H1 (cell line): ENCODE measurements at regions not wholly inside any gene's neighbourhood (a gene's known extent, or its start where the extent isn't known, plus 50 kb on each side); places are given as distances from the start of the nearest gene placed in this dataset.

ENCODE experiments used
- CTCF ChIA-PET: fragments of 300-600 bp; sonication (Branson Sonifier 250); formaldehyde crosslinking; loops from one replicate; lab custom pipeline; 2021; ENCODE audit not compliant: partially characterized antibody; lab: Charles Lee
- POLR2A ChIA-PET: fragments of 300-600 bp; sonication (Branson Sonifier 250); formaldehyde crosslinking; loops from one replicate; lab custom pipeline; 2021; ENCODE audit warnings: inconsistent platforms; ENCODE audit not compliant: partially characterized antibody; lab: Charles Lee
- DNase-seq, 2 experiments: peaks; one replicate each; pipeline versions ENCODE4 v3.0.0 to v3.0.0-alpha.2; 2010 to 2022; ENCODE audit warnings: low spot score in 2 of 2, low read depth in 1 of 2, mixed read lengths in 1 of 2
- FAIRE-seq: peaks from 2 replicates; lab custom pipeline; 2011; peaks lifted over from hg19 to GRCh38; lab: Jason Lieb, UNC
- H2AFZ ChIP-seq: 2 replicates; pipeline ENCODE4 v1.8.1; 2012; ENCODE audit warnings: low read length, inconsistent platforms
- H2AK5ac ChIP-seq: 2 replicates; pipeline ENCODE4 v1.6.1; 2013; ENCODE audit warnings: low read depth, low read length
- H2BK120ac ChIP-seq: replicated peaks from 2 replicates; pipeline ENCODE3; 2013; ENCODE audit warnings: low read depth, low read length, inconsistent platforms
- H2BK12ac ChIP-seq: 2 replicates; pipeline ENCODE4 v1.6.1; 2013; ENCODE audit warnings: low read depth, low read length
- H2BK15ac ChIP-seq: 2 replicates; pipeline ENCODE4 v1.6.1; 2013; ENCODE audit warnings: low read length
- H2BK20ac ChIP-seq: 2 replicates; pipeline ENCODE4 v1.6.1; 2013; ENCODE audit warnings: low read length
- H2BK5ac ChIP-seq: 2 replicates; pipeline ENCODE4 v1.6.1; 2013; ENCODE audit warnings: low read depth, low read length
- H3K14ac ChIP-seq: 2 replicates; pipeline ENCODE4 v1.6.1; 2013; ENCODE audit warnings: inconsistent platforms; ENCODE audit not compliant: insufficient read length
- H3K18ac ChIP-seq: 2 replicates; pipeline ENCODE4 v1.6.1; 2013; ENCODE audit warnings: low read length; ENCODE audit errors: extremely low read depth
- H3K23ac ChIP-seq: 2 replicates; pipeline ENCODE4 v1.6.1; 2013; ENCODE audit warnings: inconsistent platforms; ENCODE audit not compliant: insufficient read length
- H3K23me2 ChIP-seq: 2 replicates; pipeline ENCODE4 v1.6.1; 2013; ENCODE audit warnings: low read depth, low read length
- H3K27ac ChIP-seq: 2 replicates; pipeline ENCODE4 v1.6.1; 2011; ENCODE audit warnings: low read depth, low read length, inconsistent platforms
- H3K27me3 ChIP-seq, 4 experiments: replicated peaks in 1 of 4; 1 replicate in 1 of 4; 2 replicates in 3 of 4; pipeline versions ENCODE4 v1.6.1 to v1.8.1; 2011 to 2013; ENCODE audit warnings: low read length in 3 of 4, mild to moderate bottlenecking in 3 of 4, inconsistent platforms in 2 of 4, mixed read lengths in 2 of 4, moderate library complexity in 1 of 4; ENCODE audit not compliant: control insufficient read depth in 3 of 4, insufficient read depth in 3 of 4; ENCODE audit errors: extremely low read depth in 1 of 4
- H3K36me3 ChIP-seq, 4 experiments: 2 replicates each; pipeline versions ENCODE4 v1.6.1 to v1.8.1; 2011 to 2013; ENCODE audit warnings: mild to moderate bottlenecking in 4 of 4, low read length in 3 of 4, moderate library complexity in 2 of 4, control low read depth in 1 of 4, inconsistent platforms in 1 of 4; ENCODE audit not compliant: insufficient read depth in 4 of 4, control insufficient read depth in 2 of 4
- H3K4ac ChIP-seq: replicated peaks from 2 replicates; pipeline ENCODE3; 2013; ENCODE audit warnings: low read length, low read depth, mixed read lengths, inconsistent platforms; ENCODE audit not compliant: insufficient read length
- H3K4me1 ChIP-seq, 4 experiments: replicated peaks in 1 of 4; 1 replicate in 1 of 4; 2 replicates in 3 of 4; pipeline versions ENCODE4 v1.6.1 to v1.8.1; 2011 to 2013; ENCODE audit warnings: low read length in 3 of 4, inconsistent platforms in 2 of 4, mixed read lengths in 1 of 4; ENCODE audit not compliant: insufficient read depth in 4 of 4, control insufficient read depth in 3 of 4
- H3K4me2 ChIP-seq, 2 experiments: 2 replicates each; pipeline versions ENCODE4 v1.6.1 to v1.8.1; 2011 to 2013; ENCODE audit warnings: low read depth in 2 of 2, low read length in 2 of 2, control low read depth in 1 of 2, inconsistent platforms in 1 of 2, mild to moderate bottlenecking in 1 of 2; ENCODE audit not compliant: insufficient read depth in 1 of 2
- H3K4me3 ChIP-seq, 4 experiments: fragments of 200-600, 300-600 bp in 1 of 4; sonication (generic), shearing (Covaris generic), sonication (Bioruptor Twin) in 1 of 4; 2 replicates each; pipeline versions ENCODE4 v1.5.1 to v1.8.1; 2011 to 2016; ENCODE audit warnings: low read length in 4 of 4, low read depth in 3 of 4, control low read depth in 2 of 4, inconsistent platforms in 2 of 4, mild to moderate bottlenecking in 2 of 4, mixed read lengths in 1 of 4, moderate library complexity in 1 of 4; ENCODE audit not compliant: insufficient read depth in 2 of 4; ENCODE audit errors: extremely low read depth in 1 of 4
- H3K56ac ChIP-seq: replicated peaks from 2 replicates; pipeline ENCODE3; 2013; ENCODE audit warnings: low read depth, mild to moderate bottlenecking, mixed read lengths, low read length, inconsistent platforms; ENCODE audit not compliant: insufficient read length
- H3K79me1 ChIP-seq: 2 replicates; pipeline ENCODE4 v1.6.1; 2013; ENCODE audit warnings: low read depth, low read length, control low read depth
- H3K79me2 ChIP-seq, 2 experiments: 2 replicates each; pipeline versions ENCODE4 v1.6.1 to v1.8.1; 2012 to 2013; ENCODE audit warnings: low read length in 2 of 2, mild to moderate bottlenecking in 2 of 2, inconsistent platforms in 1 of 2; ENCODE audit not compliant: insufficient read depth in 2 of 2, control insufficient read depth in 1 of 2
- H3K9ac ChIP-seq, 4 experiments: replicated peaks in 1 of 4; 1 replicate in 1 of 4; 2 replicates in 3 of 4; pipeline versions ENCODE4 v1.6.1 to v1.8.1; 2011 to 2013; ENCODE audit warnings: low read depth in 3 of 4, low read length in 3 of 4, control low read depth in 2 of 4, mild to moderate bottlenecking in 2 of 4, moderate library complexity in 2 of 4, inconsistent platforms in 1 of 4; ENCODE audit errors: extremely low read depth in 1 of 4
- H3K9me3 ChIP-seq, 2 experiments: 2 replicates each; pipeline versions ENCODE4 v1.6.1 to v1.8.1; 2012 to 2013; ENCODE audit warnings: mild to moderate bottlenecking in 2 of 2, moderate library complexity in 2 of 2, control low read depth in 1 of 2, inconsistent platforms in 1 of 2, low read depth in 1 of 2, low read length in 1 of 2, mixed read lengths in 1 of 2; ENCODE audit not compliant: insufficient read depth in 2 of 2
- H4K20me1 ChIP-seq, 2 experiments: replicated peaks in 1 of 2; 2 replicates each; pipeline versions ENCODE3 to v1.8.1; 2011 to 2013; ENCODE audit warnings: inconsistent platforms in 2 of 2, low read length in 2 of 2, mild to moderate bottlenecking in 1 of 2; ENCODE audit not compliant: insufficient read depth in 2 of 2, control insufficient read depth in 1 of 2
- H4K5ac ChIP-seq: 2 replicates; pipeline ENCODE4 v1.6.1; 2013; ENCODE audit warnings: low read length, low read depth, mixed read lengths, inconsistent platforms; ENCODE audit not compliant: insufficient read length
- H4K8ac ChIP-seq: 2 replicates; pipeline ENCODE4 v1.8.0; 2013; ENCODE audit warnings: mild to moderate bottlenecking, moderate library complexity, low read length, inconsistent platforms; ENCODE audit not compliant: insufficient read depth; ENCODE audit errors: extremely low read depth
- H4K91ac ChIP-seq: replicated peaks from 2 replicates; pipeline ENCODE3; 2013; ENCODE audit warnings: low read length, mixed read lengths, inconsistent platforms; ENCODE audit not compliant: insufficient read length
- BCL11A ChIP-seq, 2 experiments: IDR thresholded peaks; one replicate each; pipeline ENCODE4 v1.6.1; 2011; ENCODE audit warnings: low read depth in 2 of 2, low read length in 2 of 2, mild to moderate bottlenecking in 2 of 2
- CBX8 ChIP-seq: fragments of 300-800, 300-1000 bp; sonication (generic); IDR thresholded peaks from 2 replicates; pipeline ENCODE4 v1.7.1; 2016; ENCODE audit warnings: low read depth, low read length, borderline replicate concordance
- CTBP2 ChIP-seq: IDR thresholded peaks from 2 replicates; pipeline ENCODE4 v1.7.0; 2011; ENCODE audit warnings: borderline replicate concordance, mild to moderate bottlenecking, moderate library complexity, mixed read lengths, low read length; ENCODE audit not compliant: insufficient read depth, insufficient read length
- EP300 ChIP-seq, 2 experiments: IDR thresholded peaks; 1 replicate in 1 of 2; 2 replicates in 1 of 2; pipeline ENCODE4 v1.6.1; 2011 to 2012; ENCODE audit warnings: low read depth in 2 of 2, low read length in 2 of 2, mild to moderate bottlenecking in 2 of 2, borderline replicate concordance in 1 of 2, inconsistent platforms in 1 of 2, moderate library complexity in 1 of 2
- GTF2F1 ChIP-seq: IDR thresholded peaks from 2 replicates; pipeline ENCODE4 v1.6.1; 2012; ENCODE audit warnings: low read depth, low read length, improper control_type of control experiment, borderline replicate concordance
- HDAC6 ChIP-seq: IDR thresholded peaks from one replicate; pipeline ENCODE4 v1.7.1; 2012; ENCODE audit warnings: low read depth, mild to moderate bottlenecking, inconsistent platforms, low read length, moderate library complexity
- JUN ChIP-seq: IDR thresholded peaks from 2 replicates; pipeline ENCODE4 v1.6.1; 2011; ENCODE audit warnings: low read depth, mild to moderate bottlenecking, improper control_type of control experiment, low read length
- MAFK ChIP-seq: IDR thresholded peaks from 2 replicates; pipeline ENCODE4 v1.6.1; 2012; ENCODE audit warnings: low read depth, mild to moderate bottlenecking, improper control_type of control experiment, low read length
- PHF8 ChIP-seq: fragments of 200-600 bp; sonication (generic); conservative IDR thresholded peaks from 2 replicates; pipeline ENCODE4 v1.7.1; 2012; ENCODE audit warnings: low read depth, mild to moderate bottlenecking, inconsistent platforms, low read length, moderate library complexity
- RFX5 ChIP-seq: IDR thresholded peaks from 2 replicates; pipeline ENCODE4 v1.6.1; 2011; ENCODE audit warnings: low read depth, low read length, improper control_type of control experiment, borderline replicate concordance
- SP2 ChIP-seq: IDR thresholded peaks from 2 replicates; pipeline ENCODE4 v1.6.1; 2012; ENCODE audit warnings: mild to moderate bottlenecking, low read length, inconsistent platforms
- SRF ChIP-seq: IDR thresholded peaks from 2 replicates; pipeline ENCODE4 v1.6.1; 2011; ENCODE audit warnings: mild to moderate bottlenecking, low read depth, low read length, moderate library complexity
- SUZ12 ChIP-seq: fragments of 200-600 bp; sonication (generic); IDR thresholded peaks from 2 replicates; pipeline ENCODE4 v1.6.1; 2012; ENCODE audit warnings: mild to moderate bottlenecking, inconsistent platforms, low read length, moderate library complexity, mixed read lengths
- TCF12 ChIP-seq: IDR thresholded peaks from 2 replicates; pipeline ENCODE4 v1.6.1; 2011; ENCODE audit warnings: low read depth, mild to moderate bottlenecking, low read length
- WGBS, 2 experiments: shearing (Covaris generic) in 1 of 2; methylation state at CpG; one replicate each; pipeline versions ENCODE4 v1.1.6 to v1.1.7; 2013 to 2015; ENCODE audit warnings: low lambda C conversion rate in 2 of 2, mixed read lengths in 2 of 2, inconsistent platforms in 1 of 2, low coverage in 1 of 2, missing lambda C conversion rate in 1 of 2; ENCODE audit not compliant: insufficient replicate concordance in 2 of 2, insufficient coverage in 1 of 2, insufficient read length in 1 of 2; ENCODE audit errors: extremely low coverage in 1 of 2, missing lambda C conversion rate in 1 of 2; 5-methylcytosine and 5-hydroxymethylcytosine counted together

GRCh38 chr10:28127881-28128280, 129.0 kb upstream of the ODAD2 start:
- no peaks in the 10 kb centered on the region for H3K23me2 ChIP-seq
- H3K56ac ChIP-seq: no peak overlapping the region
- no peak overlapping the region for H3K4me2 ChIP-seq
- no peak overlapping the region for H2BK5ac ChIP-seq
- H3K23ac ChIP-seq: no peak overlapping the region
- CTCF ChIA-PET: no interaction called here
- H2BK120ac ChIP-seq: no peak overlapping the region
- no peak overlapping the region for H2BK20ac ChIP-seq
- H2BK15ac ChIP-seq: no peak overlapping the region
- no peak overlapping the region for H2AFZ ChIP-seq
- H3K79me1 ChIP-seq: no peaks in the 10 kb centered on the region
- H3K27me3 ChIP-seq: no peaks in the 10 kb centered on the region
- no peak overlapping the region for H3K27ac ChIP-seq
- no peak overlapping the region for H2BK12ac ChIP-seq
- TF ChIP-seq SP2: no peak
- no peak for TF ChIP-seq EP300 (IDR thresholded peaks at IDR 0.05; ENCODE audit: borderline replicate concordance in 1 of 2, low read depth in 2 of 2, low read length in 2 of 2)
- TF ChIP-seq SRF: no peak
- no peak for TF ChIP-seq CBX8
- no peak for TF ChIP-seq JUN
- TF ChIP-seq RFX5: no peak
- TF ChIP-seq BCL11A (IDR thresholded peaks at IDR 0.05; ENCODE audit: low read depth in 2 of 2, low read length in 2 of 2): no peak
- TF ChIP-seq CTBP2: no peak
- TF ChIP-seq GTF2F1: no peak
- TF ChIP-seq SUZ12: no peak
- TF ChIP-seq TCF12: no peak
- TF ChIP-seq PHF8: no peak
- TF ChIP-seq MAFK: no peak
- no peak for TF ChIP-seq HDAC6
- TF ChIP-seq, all 59 proteins: peak for 0
- Histone ChIP-seq H2AK5ac (no peak overlapping the region), H3K14ac (no peak overlapping the region), H3K18ac (no peak overlapping the region), H4K20me1 (no peaks in the 10 kb centered on the region), H3K9me3 (peaks cover 0 to 4% of the 10 kb centered on the region in 2 experiments; a peak in 2 of 4 replicates), H4K91ac (no peak overlapping the region), H3K9ac (no peak overlapping the region), H3K4me3 (no peak overlapping the region), H4K8ac (no peak overlapping the region), H3K4ac (no peak overlapping the region), H3K36me3 (no peaks in the 10 kb centered on the region), H3K79me2 (no peaks in the 10 kb centered on the region), H4K5ac (no peak overlapping the region), H3K4me1 (no peaks in the 10 kb centered on the region)
- POLR2A ChIA-PET: no interaction called here
- FAIRE-seq (no peak), DNase-seq (no peak)
- 86% methylated on average over 3 of the region's 3 CpGs; no CpG with 5 or more reads in 1 of the 2 experiments for WGBS, 2 experiments
